Astrocyte (in vitro differentiated cells and primary cell): ENCODE measurements at regions not wholly inside any gene's neighbourhood (a gene's known extent, or its start where the extent isn't known, plus 50 kb on each side); places are given as distances from the start of the nearest gene placed in this dataset.
A peak's percentile ranks its signal among the peaks of the same experiment; 100 is the strongest.

ENCODE experiments used
- DNase-seq: peaks from one replicate; pipeline ENCODE4 v3.0.0-alpha.2; 2010; ENCODE audit warnings: low read depth
- FAIRE-seq: peaks from 2 replicates; lab custom pipeline; 2011; peaks lifted over from hg19 to GRCh38; lab: Jason Lieb, UNC
- H2AFZ ChIP-seq: 2 replicates; pipeline ENCODE4 v1.6.0; 2012; ENCODE audit warnings: low read depth, low read length, inconsistent platforms
- H3K27ac ChIP-seq: 2 replicates; pipeline ENCODE4 v1.5.1; 2011; ENCODE audit warnings: low read depth, low read length, inconsistent platforms
- H3K27me3 ChIP-seq: 2 replicates; pipeline ENCODE4 v1.6.0; 2011; ENCODE audit warnings: low read length, inconsistent platforms; ENCODE audit not compliant: insufficient read depth
- H3K36me3 ChIP-seq: 2 replicates; pipeline ENCODE4 v1.5.1; 2011; ENCODE audit warnings: low read length, inconsistent platforms; ENCODE audit not compliant: insufficient read depth
- H3K4me1 ChIP-seq: 2 replicates; pipeline ENCODE4 v1.5.1; 2011; ENCODE audit warnings: low read length, inconsistent platforms; ENCODE audit not compliant: insufficient read depth
- H3K4me2 ChIP-seq: 2 replicates; pipeline ENCODE4 v1.6.0; 2012; ENCODE audit warnings: low read length, inconsistent platforms
- H3K4me3 ChIP-seq: 2 replicates; pipeline ENCODE4 v1.5.1; 2011; ENCODE audit warnings: low read depth, mild to moderate bottlenecking, low read length, inconsistent platforms; ENCODE audit not compliant: insufficient read depth
- H3K79me2 ChIP-seq: 2 replicates; pipeline ENCODE4 v1.6.0; 2012; ENCODE audit warnings: mild to moderate bottlenecking, low read length, inconsistent platforms; ENCODE audit not compliant: insufficient read depth
- H3K9ac ChIP-seq: 2 replicates; pipeline ENCODE4 v1.6.0; 2012; ENCODE audit warnings: mild to moderate bottlenecking, low read length, inconsistent platforms
- H3K9me3 ChIP-seq: 2 replicates; pipeline ENCODE4 v1.5.1; 2012; ENCODE audit warnings: low read depth, mild to moderate bottlenecking, low read length, inconsistent platforms; ENCODE audit not compliant: insufficient read depth
- H4K20me1 ChIP-seq: 2 replicates; pipeline ENCODE4 v1.6.0; 2012; ENCODE audit warnings: low read length, inconsistent platforms; ENCODE audit not compliant: insufficient read depth
- H3K27ac Mint-ChIP-seq: one replicate; pipeline ENCODE4 v1.8.0; 2021; ENCODE audit warnings: mild to moderate bottlenecking, mixed read lengths; ENCODE audit not compliant: unreplicated experiment
- H3K27me3 Mint-ChIP-seq: one replicate; pipeline ENCODE4 v1.8.0; 2021; ENCODE audit warnings: low read depth, mixed read lengths; ENCODE audit not compliant: unreplicated experiment
- H3K36me3 Mint-ChIP-seq: one replicate; pipeline ENCODE4 v1.8.0; 2021; ENCODE audit warnings: low read depth, mixed read lengths; ENCODE audit not compliant: unreplicated experiment
- H3K4me1 Mint-ChIP-seq: one replicate; pipeline ENCODE4 v1.8.0; 2021; ENCODE audit warnings: low read depth, mixed read lengths; ENCODE audit not compliant: unreplicated experiment
- H3K4me3 Mint-ChIP-seq: one replicate; pipeline ENCODE4 v1.8.0; 2021; ENCODE audit warnings: mild to moderate bottlenecking, moderate library complexity, mixed read lengths; ENCODE audit not compliant: unreplicated experiment
- H3K9me3 Mint-ChIP-seq: one replicate; pipeline ENCODE4 v1.8.0; 2021; ENCODE audit warnings: mild to moderate bottlenecking, mixed read lengths; ENCODE audit not compliant: unreplicated experiment
- CTCF ChIP-seq: IDR thresholded peaks from 2 replicates; pipeline ENCODE4 v1.5.1; 2011; ENCODE audit warnings: low read depth, mild to moderate bottlenecking, inconsistent platforms, low read length, moderate library complexity; ENCODE audit not compliant: insufficient read depth
- EZH2 ChIP-seq: IDR thresholded peaks from 2 replicates; pipeline ENCODE4 v1.6.1; 2012; ENCODE audit warnings: mild to moderate bottlenecking, low read length, inconsistent platforms; ENCODE audit not compliant: insufficient read depth

- no peak overlapping the region for H2AFZ ChIP-seq
- H3K4me3 Mint-ChIP-seq: no peak overlapping the region
- H3K36me3 ChIP-seq: no peaks in the 10 kb centered on the region
- H3K27ac ChIP-seq: peak overlapping the region; percentile 97
- H3K9me3 Mint-ChIP-seq: peaks cover 1% of the 10 kb centered on the region
- no peaks in the 10 kb centered on the region for H3K79me2 ChIP-seq
- peak overlapping the region; percentile 70 for H3K4me2 ChIP-seq
- H3K9ac ChIP-seq: peak overlapping the region; percentile 84
- peaks cover 3% of the 10 kb centered on the region for H3K27me3 Mint-ChIP-seq
- no peak overlapping the region for H3K4me3 ChIP-seq
- H3K4me1 ChIP-seq: peaks cover 29% of the 10 kb centered on the region
- FAIRE-seq (no peak), DNase-seq (no peak)
- no peaks in the 10 kb centered on the region for H3K27me3 ChIP-seq
- peaks cover 27% of the 10 kb centered on the region for H3K4me1 Mint-ChIP-seq
- no peaks in the 10 kb centered on the region for H4K20me1 ChIP-seq
- peak overlapping the region; percentile 83 for H3K27ac Mint-ChIP-seq
- TF ChIP-seq EZH2 (no peak), CTCF (no peak)
- H3K36me3 Mint-ChIP-seq: peaks cover 7% of the 10 kb centered on the region
- no peaks in the 10 kb centered on the region for H3K9me3 ChIP-seq
These were observed 69.5 kb downstream of the COPS8 start for GRCh38 chr2:237154884-237155851.

- Histone ChIP-seq H4K20me1 (no peaks in the 10 kb centered on the region), H3K27ac (peak overlapping the region; percentile 97), H3K4me3 (no peak overlapping the region), H3K9me3 (no peaks in the 10 kb centered on the region), H3K4me2 (peak overlapping the region; percentile 70), H3K79me2 (no peaks in the 10 kb centered on the region), H3K36me3 (no peaks in the 10 kb centered on the region), H2AFZ (peak overlapping the region; percentile 35), H3K9ac (peak overlapping the region; percentile 84), H3K4me1 (peaks cover 29% of the 10 kb centered on the region), H3K27me3 (no peaks in the 10 kb centered on the region)
- no peak for TF ChIP-seq CTCF
- TF ChIP-seq EZH2: no peak
- Mint-ChIP-seq H3K27me3 (peaks cover 3% of the 10 kb centered on the region), H3K9me3 (peaks cover 1% of the 10 kb centered on the region), H3K36me3 (peaks cover 9% of the 10 kb centered on the region), H3K4me3 (no peak overlapping the region), H3K4me1 (peaks cover 27% of the 10 kb centered on the region), H3K27ac (peak overlapping the region; percentile 83)
- DNase-seq (peak; percentile 92), FAIRE-seq (peak; percentile 5)
These were observed 70.6 kb downstream of the COPS8 start for GRCh38 chr2:237156031-237156856.
